GM21825 (cell line): ENCODE measurements at regions not wholly inside any gene's neighbourhood (a gene's known extent, or its start where the extent isn't known, plus 50 kb on each side); places are given as distances from the start of the nearest gene placed in this dataset.

Experiments used
- ATAC-seq: cut with Tn5 transposase; IDR thresholded peaks from one replicate; pipeline ENCODE4 v1.9.1; 2021; ENCODE audit warnings: mild to moderate bottlenecking, moderate library complexity; ENCODE audit not compliant: unreplicated experiment

DNA sequence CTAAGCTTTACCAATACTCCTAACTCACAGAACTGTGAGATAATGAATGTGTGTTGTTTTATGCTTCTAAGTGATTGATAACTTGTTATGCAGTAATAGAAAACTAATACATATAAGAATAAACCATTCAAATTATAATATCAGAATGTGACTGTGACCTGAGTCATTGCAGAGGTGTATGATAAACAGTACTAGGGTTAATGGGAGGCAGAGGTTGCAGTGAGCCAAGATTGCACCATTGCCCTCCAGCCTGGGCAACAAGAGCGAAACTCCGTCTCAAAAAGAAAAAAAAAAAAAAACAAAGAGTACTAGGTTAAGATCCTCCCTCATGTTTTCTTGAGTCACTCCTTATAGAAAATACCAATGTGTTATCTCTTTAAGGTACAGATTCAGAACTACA lies 950.3 kb downstream of the SORCS1 start:
- no peak for ATAC-seq

DNA sequence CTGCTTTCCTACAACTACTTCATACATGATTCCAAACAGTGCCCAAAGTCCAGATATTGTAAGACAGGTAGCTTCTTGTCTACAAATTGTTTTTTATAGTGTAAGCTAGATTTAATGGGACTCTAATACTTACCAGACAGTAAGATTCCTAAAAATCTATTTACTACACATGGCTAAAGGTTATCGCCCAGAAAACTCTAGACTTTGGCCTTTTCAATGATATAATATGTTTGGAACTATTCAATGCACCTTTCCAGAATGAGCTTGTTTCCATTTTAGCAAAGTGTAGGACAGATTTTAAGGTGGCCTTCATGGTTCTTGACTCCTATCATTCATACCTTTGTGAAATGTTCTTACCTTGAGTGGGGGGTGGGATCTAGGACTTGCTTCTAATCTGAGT lies 951.0 kb downstream of the SORCS1 start:
- ATAC-seq, result no peak

DNA sequence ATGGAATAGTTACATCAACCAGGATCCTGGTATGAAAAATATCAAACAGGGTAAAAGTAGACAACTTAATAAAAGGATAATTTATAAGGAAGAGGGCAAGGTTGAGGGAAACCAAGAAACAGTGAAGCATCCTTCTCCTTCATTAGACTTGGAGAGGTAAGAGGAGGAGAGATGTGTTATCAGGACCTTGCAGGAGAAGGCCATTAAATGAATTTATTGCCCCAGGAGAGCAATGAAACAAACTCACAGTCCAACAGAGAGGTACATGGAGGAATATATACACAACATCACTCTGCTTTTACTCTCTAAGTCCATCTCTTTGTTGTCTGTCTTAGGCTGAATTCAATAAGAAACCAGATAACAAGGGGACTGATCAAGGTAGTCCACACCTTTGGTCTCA lies 966.2 kb downstream of the SORCS1 start:
- no peak for ATAC-seq

GRCh38 chr10:106189292-106189691 lies 975.2 kb downstream of the SORCS1 start:
- no peak for ATAC-seq

DNA sequence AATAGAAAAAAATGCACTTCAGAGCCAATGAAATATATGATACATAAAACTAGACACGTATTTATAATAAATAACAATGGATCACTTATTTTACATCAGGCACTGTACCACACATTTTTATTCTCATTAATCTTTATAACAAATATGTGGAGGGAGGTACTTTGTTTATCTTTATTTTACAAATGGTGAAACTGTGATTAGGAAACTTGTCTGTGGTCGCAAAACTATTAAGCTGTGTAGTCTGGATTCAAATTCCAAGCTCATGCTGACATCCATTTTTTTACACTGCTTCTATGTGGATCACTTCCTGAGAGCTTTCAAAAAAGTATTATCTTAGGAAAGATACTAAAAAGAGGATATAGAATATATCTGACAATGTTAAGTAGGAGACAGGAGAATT lies 978.6 kb downstream of the SORCS1 start:
- ATAC-seq, result no peak

GRCh38 chr10:106183041-106183440 lies 981.5 kb downstream of the SORCS1 start:
- ATAC-seq, result no peak

GRCh38 chr10:106182542-106182941 lies 982.0 kb downstream of the SORCS1 start:
- no peak for ATAC-seq

DNA sequence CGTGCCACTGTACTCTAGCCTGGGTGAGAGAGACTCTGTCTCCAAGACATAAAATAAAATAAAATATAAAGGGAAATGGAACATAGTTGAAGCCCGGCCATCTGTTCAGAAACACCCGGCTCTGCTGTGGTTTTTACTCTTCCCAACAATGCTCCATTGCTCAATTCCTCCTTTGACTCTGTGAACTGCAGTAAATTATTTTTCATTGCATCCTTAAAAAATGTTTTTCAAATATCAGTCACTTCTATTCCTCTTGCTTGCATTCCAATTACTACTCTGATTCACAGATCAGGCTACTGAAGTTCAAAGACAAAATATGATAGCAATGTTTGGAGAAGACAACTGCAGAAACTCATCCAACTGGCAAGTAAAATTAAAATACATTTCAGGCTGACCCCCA lies 983.0 kb downstream of the SORCS1 start:
- ATAC-seq, result no peak

DNA sequence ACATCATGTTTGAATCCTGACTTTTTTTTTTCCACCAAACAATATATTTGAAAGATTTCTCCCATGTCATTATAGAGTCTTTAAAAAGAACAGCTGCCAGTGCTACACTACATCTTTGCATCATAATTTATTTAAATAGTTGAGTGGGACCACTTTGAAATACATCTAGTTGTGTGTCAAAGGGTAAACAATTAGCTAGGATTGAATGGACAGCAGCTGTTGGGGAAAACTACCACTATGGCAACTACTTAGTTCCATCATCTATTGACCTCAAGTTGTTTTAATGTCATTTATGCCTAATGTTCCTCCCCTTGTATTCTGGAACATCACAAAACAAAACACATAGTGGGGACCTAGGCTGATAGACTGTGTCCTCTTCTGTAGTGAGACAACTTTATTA lies 985.1 kb downstream of the SORCS1 start:
- ATAC-seq, result no peak

- no peak for ATAC-seq
These were observed 988.6 kb downstream of the SORCS1 start for GRCh38 chr10:106175760-106176377.

- ATAC-seq, result no peak
These were observed 990.7 kb downstream of the SORCS1 start for GRCh38 chr10:106173838-106174237.

- ATAC-seq, result no peak
These were observed 995.3 kb downstream of the SORCS1 start for GRCh38 chr10:106169241-106169640.

DNA sequence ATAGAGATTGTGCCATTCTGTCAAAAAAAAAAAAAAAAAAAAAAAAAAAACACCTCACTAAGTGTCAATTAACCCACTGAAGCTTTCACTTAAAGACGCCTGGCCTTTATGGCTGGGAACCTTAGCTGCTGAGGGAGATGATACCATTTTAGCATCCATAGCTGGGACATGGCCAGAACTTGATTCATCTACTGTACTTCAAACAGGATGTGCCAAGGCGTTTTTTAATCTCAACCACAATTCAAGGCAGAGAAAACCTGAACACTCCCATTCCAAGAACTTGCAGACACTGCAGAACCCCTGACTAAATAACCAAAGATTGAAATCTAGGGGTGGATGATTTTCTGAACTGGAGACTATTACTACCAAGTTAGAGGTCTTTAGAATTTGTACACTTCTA lies 996.6 kb downstream of the SORCS1 start:
- no peak for ATAC-seq

DNA sequence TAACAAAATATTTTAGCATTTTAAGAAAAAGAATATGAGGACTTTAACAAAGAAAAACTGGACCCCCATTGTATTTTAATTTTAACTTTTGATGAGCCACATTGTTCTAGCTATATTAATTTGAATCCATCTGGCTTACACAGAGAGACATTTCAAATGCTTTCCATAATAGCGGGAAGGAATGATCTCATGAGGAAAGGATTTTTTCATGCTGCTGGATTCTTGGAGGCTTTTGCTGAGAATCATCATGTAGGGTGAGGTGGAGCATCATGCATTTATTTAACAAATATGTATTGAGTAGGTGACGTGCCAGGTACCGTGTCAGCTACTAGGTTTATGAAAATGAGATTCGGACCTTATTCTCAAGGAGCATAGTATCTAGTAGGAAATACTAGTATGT lies 1006.3 kb downstream of the SORCS1 start:
- ATAC-seq, result no peak

DNA sequence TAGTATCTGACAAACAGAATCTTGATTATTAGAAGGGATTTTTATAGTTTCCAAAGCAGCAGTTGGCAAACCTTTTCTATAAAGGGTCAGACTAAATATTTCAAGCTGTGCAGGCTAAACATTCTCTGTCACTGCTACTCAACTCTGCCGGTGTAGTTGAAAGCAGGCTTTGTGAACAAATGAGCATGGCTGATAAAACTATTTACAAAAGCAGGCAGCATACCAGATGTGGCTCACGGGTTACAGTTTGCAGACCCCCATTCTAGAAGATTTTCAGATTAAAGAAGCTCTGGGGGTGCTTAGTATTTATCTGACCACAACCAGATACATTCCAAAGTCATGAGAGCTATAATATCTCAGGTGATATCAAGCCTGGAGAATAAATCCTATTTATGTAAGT lies 1017.5 kb downstream of the SORCS1 start:
- ATAC-seq, result no peak

DNA sequence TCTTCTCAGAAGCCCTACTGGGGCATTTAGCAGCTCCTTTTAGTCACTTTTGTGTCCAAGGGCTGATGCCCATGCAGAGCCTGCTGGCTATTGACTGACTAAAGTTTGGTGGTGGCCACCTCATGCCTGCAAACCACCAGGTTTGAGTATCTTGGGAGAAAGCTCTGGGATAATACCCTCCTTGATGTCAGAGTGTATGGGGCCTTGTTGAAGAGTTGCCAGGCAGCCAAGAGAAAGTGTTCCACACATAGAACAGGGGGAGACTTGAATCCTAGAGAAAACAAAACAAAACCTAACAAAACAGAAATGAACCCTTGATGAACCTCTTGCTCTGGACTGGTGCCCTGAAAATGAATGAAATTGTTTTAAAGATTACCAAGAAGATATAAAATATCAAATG lies 1024.6 kb downstream of the SORCS1 start:
- no peak for ATAC-seq

DNA sequence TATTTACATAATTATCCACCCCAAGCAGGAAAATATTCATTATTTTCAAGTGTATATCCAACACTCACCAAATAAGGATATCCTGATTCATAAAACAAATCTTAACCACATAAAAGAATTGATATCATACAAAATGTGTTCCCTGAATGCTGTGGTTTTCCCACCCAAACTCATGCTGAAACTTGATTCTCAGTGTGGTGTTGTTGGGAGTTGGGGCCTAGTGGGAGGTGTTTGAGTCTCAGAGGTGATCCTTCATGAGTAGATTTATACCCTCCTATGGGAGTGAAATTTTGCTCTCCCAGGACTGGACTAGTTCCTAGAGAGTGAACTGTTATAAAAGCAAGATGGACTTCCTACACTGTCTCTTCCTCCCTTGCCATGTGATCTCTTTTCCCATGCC lies 1028.3 kb downstream of the SORCS1 start:
- no peak for ATAC-seq

GRCh38 chr10:106134326-106135000 lies 1030.0 kb downstream of the SORCS1 start:
- ATAC-seq, result no peak

GRCh38 chr10:106133451-106133850 lies 1031.1 kb downstream of the SORCS1 start:
- ATAC-seq, result no peak

- no peak for ATAC-seq
These were observed 1031.5 kb downstream of the SORCS1 start for GRCh38 chr10:106132956-106133355.

- ATAC-seq, result no peak
These were observed 1049.8 kb downstream of the SORCS1 start for GRCh38 chr10:106114656-106115186.

GRCh38 chr10:106111246-106111645 lies 1053.3 kb downstream of the SORCS1 start:
- no peak for ATAC-seq

- ATAC-seq, result no peak
These were observed 1056.8 kb downstream of the SORCS1 start for GRCh38 chr10:106107706-106108105.
